ENCODE measurements at regions not wholly inside any gene's neighbourhood (a gene's known extent, or its start where the extent isn't known, plus 50 kb on each side); places are given as distances from the start of the nearest gene placed in this dataset.

- no peak for TF ChIP-seq POLR2A (IDR thresholded peaks at IDR 0.05; ENCODE audit: low read depth, low read length)
- TF ChIP-seq, protein P1, sequence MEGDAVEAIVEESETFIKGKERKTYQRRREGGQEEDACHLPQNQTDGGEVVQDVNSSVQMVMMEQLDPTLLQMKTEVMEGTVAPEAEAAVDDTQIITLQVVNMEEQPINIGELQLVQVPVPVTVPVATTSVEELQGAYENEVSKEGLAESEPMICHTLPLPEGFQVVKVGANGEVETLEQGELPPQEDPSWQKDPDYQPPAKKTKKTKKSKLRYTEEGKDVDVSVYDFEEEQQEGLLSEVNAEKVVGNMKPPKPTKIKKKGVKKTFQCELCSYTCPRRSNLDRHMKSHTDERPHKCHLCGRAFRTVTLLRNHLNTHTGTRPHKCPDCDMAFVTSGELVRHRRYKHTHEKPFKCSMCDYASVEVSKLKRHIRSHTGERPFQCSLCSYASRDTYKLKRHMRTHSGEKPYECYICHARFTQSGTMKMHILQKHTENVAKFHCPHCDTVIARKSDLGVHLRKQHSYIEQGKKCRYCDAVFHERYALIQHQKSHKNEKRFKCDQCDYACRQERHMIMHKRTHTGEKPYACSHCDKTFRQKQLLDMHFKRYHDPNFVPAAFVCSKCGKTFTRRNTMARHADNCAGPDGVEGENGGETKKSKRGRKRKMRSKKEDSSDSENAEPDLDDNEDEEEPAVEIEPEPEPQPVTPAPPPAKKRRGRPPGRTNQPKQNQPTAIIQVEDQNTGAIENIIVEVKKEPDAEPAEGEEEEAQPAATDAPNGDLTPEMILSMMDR (IDR thresholded peaks at IDR 0.05; ENCODE audit: extremely low read depth in 1 of 2, insufficient read depth in 1 of 2, low read depth in 1 of 2, low read length in 2 of 2), result no peak
- TF ChIP-seq EZH2 (IDR thresholded peaks at IDR 0.05; ENCODE audit: borderline replicate concordance, low read depth, low read length, severe bottlenecking), result no peak
- TF ChIP-seq, protein P2, sequence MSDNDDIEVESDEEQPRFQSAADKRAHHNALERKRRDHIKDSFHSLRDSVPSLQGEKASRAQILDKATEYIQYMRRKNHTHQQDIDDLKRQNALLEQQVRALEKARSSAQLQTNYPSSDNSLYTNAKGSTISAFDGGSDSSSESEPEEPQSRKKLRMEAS (IDR thresholded peaks at IDR 0.05; ENCODE audit: insufficient read depth, insufficient read length), result no peak
- TF ChIP-seq JUN (IDR thresholded peaks at IDR 0.05; ENCODE audit: borderline replicate concordance, insufficient read depth, insufficient read length, low read depth), result no peak
- TF ChIP-seq MYC (IDR thresholded peaks at IDR 0.05; ENCODE audit: low read depth, low read length), result no peak
These were observed 57.6 kb upstream of the SLC25A26 start for GRCh38 chr3:66163222-66163621.
